MM.1S (cell line): ENCODE measurements at regions not wholly inside any gene's neighbourhood (a gene's known extent, or its start where the extent isn't known, plus 50 kb on each side); places are given as distances from the start of the nearest gene placed in this dataset.

Experiments used
- DNase-seq: peaks from one replicate; pipeline ENCODE4 v3.0.0-alpha.2; 2015
- H2AFZ ChIP-seq: fragments of 300-600 bp; sonication (generic); 2 replicates; pipeline ENCODE4 v1.6.0; 2016; ENCODE audit warnings: antibody characterized with exemption, low read length
- H3F3A ChIP-seq: fragments of 300-600 bp; sonication (generic); 2 replicates; pipeline ENCODE4 v1.6.1; 2016; ENCODE audit warnings: mild to moderate bottlenecking, antibody characterized with exemption, low read length, moderate library complexity, mixed read lengths; ENCODE audit not compliant: insufficient read depth
- H3K27ac ChIP-seq: fragments of 300-600 bp; sonication (generic); 2 replicates; pipeline ENCODE4 v1.5.1; 2016; ENCODE audit warnings: mild to moderate bottlenecking, low read length
- H3K27me3 ChIP-seq: fragments of 300-600 bp; sonication (generic); replicated peaks from 2 replicates; pipeline ENCODE4 v1.6.0; 2016; ENCODE audit warnings: low read length; ENCODE audit not compliant: insufficient read depth
- H3K36me3 ChIP-seq: fragments of 300-600 bp; sonication (generic); replicated peaks from 2 replicates; pipeline ENCODE4 v1.6.1; 2016; ENCODE audit warnings: mild to moderate bottlenecking, low read length, mixed read lengths; ENCODE audit not compliant: insufficient read depth
- H3K4me1 ChIP-seq: fragments of 300-600 bp; sonication (generic); 2 replicates; pipeline ENCODE4 v1.6.1; 2016; ENCODE audit warnings: low read length, mixed read lengths
- H3K4me2 ChIP-seq: fragments of 300-600 bp; sonication (generic); 2 replicates; pipeline ENCODE4 v1.6.0; 2016; ENCODE audit warnings: low read depth, low read length
- H3K4me3 ChIP-seq: fragments of 300-600 bp; sonication (generic); 2 replicates; pipeline ENCODE4 v1.5.1; 2016; ENCODE audit warnings: low read length, mixed read lengths
- H3K79me2 ChIP-seq: fragments of 300-600 bp; sonication (generic); 2 replicates; pipeline ENCODE4 v1.6.1; 2016; ENCODE audit warnings: mixed run types, low read length, mixed read lengths
- H3K9ac ChIP-seq: fragments of 300-600 bp; sonication (generic); 2 replicates; pipeline ENCODE4 v1.6.1; 2016; ENCODE audit warnings: low read length, mixed read lengths
- H3K9me2 ChIP-seq: fragments of 300-600 bp; sonication (generic); replicated peaks from 2 replicates; pipeline ENCODE4 v1.6.1; 2016; ENCODE audit warnings: mild to moderate bottlenecking, low read length, mixed read lengths; ENCODE audit not compliant: insufficient read depth
- H3K9me3 ChIP-seq: fragments of 300-600 bp; sonication (generic); replicated peaks from 2 replicates; pipeline ENCODE4 v1.6.1; 2016; ENCODE audit warnings: mild to moderate bottlenecking, low read length, mixed read lengths; ENCODE audit not compliant: insufficient read depth
- H4K20me1 ChIP-seq: fragments of 300-600 bp; sonication (generic); 2 replicates; pipeline ENCODE4 v1.6.1; 2016; ENCODE audit warnings: mild to moderate bottlenecking, low read length, moderate library complexity, mixed read lengths; ENCODE audit not compliant: insufficient read depth
- EZH2 ChIP-seq: fragments of 300-600 bp; sonication (generic); optimal IDR thresholded peaks from 2 replicates; pipeline ENCODE3; 2017; ENCODE audit warnings: low read depth, mild to moderate bottlenecking, antibody characterized with exemption, low read length, mixed read lengths
- EZH2phosphoT487 ChIP-seq: fragments of 300-600 bp; sonication (generic); IDR thresholded peaks from 2 replicates; pipeline ENCODE4 v1.6.1; 2018; ENCODE audit warnings: antibody characterized with exemption, low read length
- TF ChIP-seq, protein P1 (sequence below): fragments of 300-600 bp; sonication (generic); IDR thresholded peaks from 2 replicates; pipeline ENCODE4 v1.5.1; 2016; ENCODE audit warnings: antibody characterized with exemption, low read length, mixed read lengths

DNA sequence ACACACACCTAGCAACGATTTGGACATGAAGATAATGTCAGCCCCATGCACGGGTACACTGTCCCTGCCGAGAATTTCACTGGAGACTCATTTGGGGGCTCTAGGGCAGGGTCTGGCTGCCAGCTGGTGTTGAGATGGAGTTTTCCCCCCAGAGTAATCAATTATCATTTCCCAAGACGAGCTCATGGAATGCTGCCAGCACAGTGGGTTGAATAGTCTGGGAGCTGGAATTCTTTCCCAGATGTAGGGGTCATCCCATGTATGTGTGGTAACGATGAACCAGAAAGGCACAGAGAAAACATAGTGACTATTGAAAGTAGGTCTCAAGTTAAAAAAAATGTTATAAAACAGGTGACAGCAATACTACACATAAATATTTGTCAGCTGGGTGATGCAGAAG lies 579.9 kb downstream of the MAFB start:
- DNase-seq = no peak
- TF ChIP-seq, protein P1, sequence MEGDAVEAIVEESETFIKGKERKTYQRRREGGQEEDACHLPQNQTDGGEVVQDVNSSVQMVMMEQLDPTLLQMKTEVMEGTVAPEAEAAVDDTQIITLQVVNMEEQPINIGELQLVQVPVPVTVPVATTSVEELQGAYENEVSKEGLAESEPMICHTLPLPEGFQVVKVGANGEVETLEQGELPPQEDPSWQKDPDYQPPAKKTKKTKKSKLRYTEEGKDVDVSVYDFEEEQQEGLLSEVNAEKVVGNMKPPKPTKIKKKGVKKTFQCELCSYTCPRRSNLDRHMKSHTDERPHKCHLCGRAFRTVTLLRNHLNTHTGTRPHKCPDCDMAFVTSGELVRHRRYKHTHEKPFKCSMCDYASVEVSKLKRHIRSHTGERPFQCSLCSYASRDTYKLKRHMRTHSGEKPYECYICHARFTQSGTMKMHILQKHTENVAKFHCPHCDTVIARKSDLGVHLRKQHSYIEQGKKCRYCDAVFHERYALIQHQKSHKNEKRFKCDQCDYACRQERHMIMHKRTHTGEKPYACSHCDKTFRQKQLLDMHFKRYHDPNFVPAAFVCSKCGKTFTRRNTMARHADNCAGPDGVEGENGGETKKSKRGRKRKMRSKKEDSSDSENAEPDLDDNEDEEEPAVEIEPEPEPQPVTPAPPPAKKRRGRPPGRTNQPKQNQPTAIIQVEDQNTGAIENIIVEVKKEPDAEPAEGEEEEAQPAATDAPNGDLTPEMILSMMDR = no peak
- TF ChIP-seq EZH2 (no peak), EZH2phosphoT487 (no peak)
- Histone ChIP-seq H3K36me3 (no peaks in the 10 kb centered on the region), H3K4me1 (no peaks in the 10 kb centered on the region), H3K27me3 (no peaks in the 10 kb centered on the region), H3K4me2 (no peak overlapping the region), H3F3A (no peaks in the 10 kb centered on the region), H3K4me3 (no peak overlapping the region), H3K9ac (no peak overlapping the region), H3K9me2 (no peaks in the 10 kb centered on the region), H3K9me3 (no peaks in the 10 kb centered on the region), H2AFZ (no peak overlapping the region), H4K20me1 (no peaks in the 10 kb centered on the region), H3K79me2 (no peaks in the 10 kb centered on the region), H3K27ac (no peak overlapping the region)

DNA sequence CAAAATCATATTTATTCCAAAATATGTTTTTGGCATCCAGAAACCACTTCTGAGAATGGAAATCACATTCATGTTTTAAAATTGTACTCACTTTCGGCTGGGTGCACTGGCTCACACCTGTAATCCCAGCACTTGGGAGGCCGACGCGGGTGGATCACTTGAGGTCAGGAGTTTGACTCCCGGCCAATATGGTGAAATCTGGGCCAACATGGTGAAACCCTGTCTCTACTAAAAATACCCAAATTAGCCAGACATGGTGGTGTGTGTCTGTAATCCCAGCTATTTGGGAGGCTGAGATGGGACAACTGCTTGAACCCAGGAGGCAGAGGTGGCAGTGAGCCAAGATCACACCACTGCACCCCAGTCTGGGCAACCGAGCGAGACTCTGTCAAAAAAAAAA lies 580.7 kb downstream of the MAFB start:
- no peak for DNase-seq
- Histone ChIP-seq H3K79me2 (no peaks in the 10 kb centered on the region), H3F3A (no peaks in the 10 kb centered on the region), H4K20me1 (no peaks in the 10 kb centered on the region), H3K27me3 (no peaks in the 10 kb centered on the region), H3K4me2 (no peak overlapping the region), H3K9ac (no peak overlapping the region), H2AFZ (no peak overlapping the region), H3K9me3 (no peaks in the 10 kb centered on the region), H3K4me3 (no peak overlapping the region), H3K27ac (no peak overlapping the region), H3K36me3 (no peaks in the 10 kb centered on the region), H3K9me2 (no peaks in the 10 kb centered on the region), H3K4me1 (no peaks in the 10 kb centered on the region)
- TF ChIP-seq EZH2 (no peak), EZH2phosphoT487 (no peak)
- TF ChIP-seq, protein P1 = no peak

- Histone ChIP-seq H3K4me1 (no peaks in the 10 kb centered on the region), H3K4me2 (no peak overlapping the region), H3K79me2 (no peaks in the 10 kb centered on the region), H4K20me1 (no peaks in the 10 kb centered on the region), H2AFZ (no peak overlapping the region), H3K27ac (no peak overlapping the region), H3K9ac (no peak overlapping the region), H3K9me3 (no peaks in the 10 kb centered on the region), H3K36me3 (no peaks in the 10 kb centered on the region), H3K4me3 (no peak overlapping the region), H3K27me3 (no peaks in the 10 kb centered on the region), H3K9me2 (no peaks in the 10 kb centered on the region), H3F3A (no peaks in the 10 kb centered on the region)
- TF ChIP-seq, protein P1 = no peak
- TF ChIP-seq EZH2phosphoT487 (no peak), EZH2 (no peak)
- no peak for DNase-seq
Measured at GRCh38 chr20:40104959-40105358, 584.1 kb downstream of the MAFB start.
